Lower lobe of right lung (tissue), 2 donors: ENCODE measurements at regions not wholly inside any gene's neighbourhood (a gene's known extent, or its start where the extent isn't known, plus 50 kb on each side); places are given as distances from the start of the nearest gene placed in this dataset.

ENCODE experiments used
- ATAC-seq, 2 donors: fragments of 200-7000 bp; cut with Tn5 transposase; one replicate each; pipeline ENCODE4 v1.9.1; 2020 to 2022; ENCODE audit warnings: mild to moderate bottlenecking in 2 of 2, moderate library complexity in 2 of 2
- DNase-seq: peaks from one replicate; pipeline ENCODE4 v3.0.0-alpha.2; 2020
- H3K27ac ChIP-seq: fragments of 200-600 bp; one replicate; pipeline ENCODE4 v1.8.0; 2022
- H3K27me3 ChIP-seq: fragments of 200-600 bp; one replicate; pipeline ENCODE4 v1.8.0; 2022; ENCODE audit warnings: low read depth
- H3K36me3 ChIP-seq: fragments of 200-600 bp; one replicate; pipeline ENCODE4 v1.8.0; 2022; ENCODE audit warnings: mild to moderate bottlenecking
- H3K4me1 ChIP-seq: fragments of 200-600 bp; one replicate; pipeline ENCODE4 v1.8.0; 2022
- H3K4me3 ChIP-seq: fragments of 200-600 bp; one replicate; pipeline ENCODE4 v1.8.0; 2022; ENCODE audit warnings: mild to moderate bottlenecking
- H3K9me3 ChIP-seq: fragments of 200-600 bp; one replicate; pipeline ENCODE4 v1.8.0; 2022
- intact Hi-C: fragments of 100-400 bp; cut with DNase I; formaldehyde crosslinking; loops from one replicate; pipeline ENCODE4 v1.11.0; 2022
- TF ChIP-seq, protein P1 (sequence below): fragments of 200-600 bp; IDR thresholded peaks from one replicate; pipeline ENCODE4 v1.8.0; 2022; ENCODE audit warnings: antibody characterized with exemption, mild to moderate bottlenecking
- donor health status: DM: no; HTN: yes; CAD: no; lungs with severe emphysema.

GRCh38 chr4:111788099-111788498, 357.2 kb upstream of the FAM241A start:
- no peak for ATAC-seq

DNA sequence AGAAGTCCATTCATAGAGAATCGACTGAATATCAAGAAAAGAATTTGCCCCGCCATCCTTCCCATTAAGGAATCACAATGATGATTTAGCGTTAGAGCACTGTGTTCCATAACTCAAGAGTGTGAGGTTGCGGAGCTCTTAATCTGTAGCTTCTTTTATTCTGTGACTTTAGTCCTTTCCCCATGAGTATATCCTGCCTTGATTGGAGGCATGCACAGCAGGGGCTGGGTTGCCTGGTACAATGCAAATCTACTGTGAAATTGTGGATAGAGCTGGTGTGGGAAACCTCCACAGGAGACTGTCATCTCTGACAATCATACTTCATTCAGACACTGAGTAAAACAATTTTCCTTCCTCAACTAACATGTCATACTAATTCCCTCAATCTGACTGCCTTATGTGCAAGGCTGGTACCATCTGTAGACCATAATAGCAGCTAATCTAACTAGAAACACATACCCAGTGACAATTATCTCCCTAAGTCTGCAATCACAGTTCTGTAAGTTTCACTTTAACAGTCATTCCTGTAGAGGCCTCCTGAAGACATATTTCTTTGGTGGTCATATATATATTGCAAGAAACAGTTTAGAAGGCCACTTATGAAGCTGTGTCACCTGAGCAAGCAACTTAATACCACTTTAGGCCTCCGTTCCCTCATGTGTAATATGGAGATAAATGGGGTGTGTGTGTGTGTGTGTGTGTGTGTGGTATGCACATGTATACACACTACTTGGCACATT, 355.2 kb upstream of the FAM241A start:
- Histone ChIP-seq H3K9me3 (no peaks in the 10 kb centered on the region), H3K27me3 (no peaks in the 10 kb centered on the region), H3K27ac (no peak overlapping the region), H3K36me3 (no peaks in the 10 kb centered on the region), H3K4me1 (no peaks in the 10 kb centered on the region), H3K4me3 (no peak overlapping the region)
- DNase-seq, result no peak
- TF ChIP-seq, protein P1, sequence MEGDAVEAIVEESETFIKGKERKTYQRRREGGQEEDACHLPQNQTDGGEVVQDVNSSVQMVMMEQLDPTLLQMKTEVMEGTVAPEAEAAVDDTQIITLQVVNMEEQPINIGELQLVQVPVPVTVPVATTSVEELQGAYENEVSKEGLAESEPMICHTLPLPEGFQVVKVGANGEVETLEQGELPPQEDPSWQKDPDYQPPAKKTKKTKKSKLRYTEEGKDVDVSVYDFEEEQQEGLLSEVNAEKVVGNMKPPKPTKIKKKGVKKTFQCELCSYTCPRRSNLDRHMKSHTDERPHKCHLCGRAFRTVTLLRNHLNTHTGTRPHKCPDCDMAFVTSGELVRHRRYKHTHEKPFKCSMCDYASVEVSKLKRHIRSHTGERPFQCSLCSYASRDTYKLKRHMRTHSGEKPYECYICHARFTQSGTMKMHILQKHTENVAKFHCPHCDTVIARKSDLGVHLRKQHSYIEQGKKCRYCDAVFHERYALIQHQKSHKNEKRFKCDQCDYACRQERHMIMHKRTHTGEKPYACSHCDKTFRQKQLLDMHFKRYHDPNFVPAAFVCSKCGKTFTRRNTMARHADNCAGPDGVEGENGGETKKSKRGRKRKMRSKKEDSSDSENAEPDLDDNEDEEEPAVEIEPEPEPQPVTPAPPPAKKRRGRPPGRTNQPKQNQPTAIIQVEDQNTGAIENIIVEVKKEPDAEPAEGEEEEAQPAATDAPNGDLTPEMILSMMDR, result no peak
- no peak for ATAC-seq
- intact Hi-C loops, result no loop called here

More at GRCh38 chr4:111788099-111788498, 357.2 kb upstream of the FAM241A start:
- no peaks in the 10 kb centered on the region for H3K4me1 ChIP-seq
- H3K9me3 ChIP-seq, result no peaks in the 10 kb centered on the region
- H3K36me3 ChIP-seq, result no peaks in the 10 kb centered on the region
- DNase-seq, result no peak
- H3K4me3 ChIP-seq, result no peak overlapping the region
- TF ChIP-seq, protein P1, result no peak
- H3K27ac ChIP-seq, result no peak overlapping the region
- no peaks in the 10 kb centered on the region for H3K27me3 ChIP-seq
- intact Hi-C loops, result no loop called here

DNA sequence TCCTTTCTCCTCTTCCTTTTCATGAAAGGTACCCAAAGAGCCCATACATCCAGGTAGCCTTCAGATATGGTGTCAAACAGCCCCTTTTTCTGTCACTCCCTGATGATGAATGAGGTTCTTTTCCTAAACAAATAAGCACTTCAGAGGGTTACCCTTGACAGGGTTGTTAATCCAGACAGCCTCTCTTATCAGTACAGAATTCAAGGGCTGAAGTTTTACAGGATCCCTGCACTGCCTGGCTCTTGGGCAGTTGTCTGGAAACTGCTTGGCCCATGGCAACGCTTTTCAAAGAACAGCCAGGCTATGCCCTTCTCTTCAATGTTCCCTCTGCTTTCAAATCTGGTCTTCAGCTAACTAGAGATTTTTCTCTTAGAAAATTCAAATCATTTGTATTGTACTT, 352.6 kb upstream of the FAM241A start:
- TF ChIP-seq, protein P1, result no peak
- ATAC-seq (no peak), DNase-seq (no peak)
- no peaks in the 10 kb centered on the region for H3K9me3 ChIP-seq
- H3K4me1 ChIP-seq, result no peaks in the 10 kb centered on the region
- no peaks in the 10 kb centered on the region for H3K36me3 ChIP-seq
- intact Hi-C loops, result no loop called here
- H3K27me3 ChIP-seq, result no peaks in the 10 kb centered on the region
- H3K27ac ChIP-seq, result no peak overlapping the region
- H3K4me3 ChIP-seq, result no peak overlapping the region

- TF ChIP-seq, protein P1, result no peak
- no peak for ATAC-seq
- Histone ChIP-seq H3K36me3 (no peaks in the 10 kb centered on the region), H3K4me3 (no peak overlapping the region), H3K4me1 (no peaks in the 10 kb centered on the region), H3K27me3 (no peaks in the 10 kb centered on the region), H3K27ac (no peak overlapping the region), H3K9me3 (no peaks in the 10 kb centered on the region)
- DNase-seq, result no peak
- intact Hi-C loops, result no loop called here
Observed at GRCh38 chr4:111793433-111794091, 351.7 kb upstream of the FAM241A start.

- ATAC-seq, result no peak
- no peaks in the 10 kb centered on the region for H3K9me3 ChIP-seq
- H3K36me3 ChIP-seq, result no peaks in the 10 kb centered on the region
- TF ChIP-seq, protein P1, result no peak
- intact Hi-C loops, result no loop called here
- no peak overlapping the region for H3K4me3 ChIP-seq
- no peak overlapping the region for H3K27ac ChIP-seq
- no peaks in the 10 kb centered on the region for H3K27me3 ChIP-seq
- DNase-seq, result no peak
- H3K4me1 ChIP-seq, result no peaks in the 10 kb centered on the region
Observed at GRCh38 chr4:111797455-111798163, 347.6 kb upstream of the FAM241A start.
